ENCODE measurements at regions not wholly inside any gene's neighbourhood (a gene's known extent, or its start where the extent isn't known, plus 50 kb on each side); places are given as distances from the start of the nearest gene placed in this dataset.
"Not testable (repeated sequence)": the region's sequence is repeated elsewhere in the genome, so short reads cannot be mapped to it uniquely, and the experiment has no call there.

DNA sequence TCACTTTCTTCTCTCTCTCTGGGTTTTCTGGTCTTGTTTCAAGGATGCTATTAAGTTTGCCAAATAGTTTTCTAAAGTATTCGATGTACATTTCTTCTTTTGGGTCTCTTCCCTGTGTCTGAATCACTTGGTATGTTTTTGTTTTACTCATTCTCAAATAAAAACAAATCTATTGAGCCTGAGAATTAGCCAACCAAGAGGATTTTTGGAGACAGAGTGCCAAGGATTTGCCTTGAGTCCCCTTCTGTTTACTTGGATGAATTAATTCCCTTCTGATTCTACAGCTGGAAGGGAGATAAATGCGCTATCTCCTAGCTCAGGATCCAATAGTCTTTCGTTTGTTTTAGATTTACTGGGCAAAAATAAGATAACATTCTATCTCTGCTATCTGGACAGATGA lies 255.5 kb downstream of the SYT10 start:
- no peaks in the 10 kb centered on the region for H3K27me3 Mint-ChIP-seq (ENCODE audit: unreplicated experiment)
- no peak overlapping the region for H3K27ac Mint-ChIP-seq (ENCODE audit: unreplicated experiment)
- no peaks in the 10 kb centered on the region for H3K9me3 Mint-ChIP-seq (ENCODE audit: unreplicated experiment)
- no peak for DNase-seq (ENCODE audit: low spot score)
- no peaks in the 10 kb centered on the region for H3K4me1 Mint-ChIP-seq (ENCODE audit: unreplicated experiment)
- TF ChIP-seq, protein P1, sequence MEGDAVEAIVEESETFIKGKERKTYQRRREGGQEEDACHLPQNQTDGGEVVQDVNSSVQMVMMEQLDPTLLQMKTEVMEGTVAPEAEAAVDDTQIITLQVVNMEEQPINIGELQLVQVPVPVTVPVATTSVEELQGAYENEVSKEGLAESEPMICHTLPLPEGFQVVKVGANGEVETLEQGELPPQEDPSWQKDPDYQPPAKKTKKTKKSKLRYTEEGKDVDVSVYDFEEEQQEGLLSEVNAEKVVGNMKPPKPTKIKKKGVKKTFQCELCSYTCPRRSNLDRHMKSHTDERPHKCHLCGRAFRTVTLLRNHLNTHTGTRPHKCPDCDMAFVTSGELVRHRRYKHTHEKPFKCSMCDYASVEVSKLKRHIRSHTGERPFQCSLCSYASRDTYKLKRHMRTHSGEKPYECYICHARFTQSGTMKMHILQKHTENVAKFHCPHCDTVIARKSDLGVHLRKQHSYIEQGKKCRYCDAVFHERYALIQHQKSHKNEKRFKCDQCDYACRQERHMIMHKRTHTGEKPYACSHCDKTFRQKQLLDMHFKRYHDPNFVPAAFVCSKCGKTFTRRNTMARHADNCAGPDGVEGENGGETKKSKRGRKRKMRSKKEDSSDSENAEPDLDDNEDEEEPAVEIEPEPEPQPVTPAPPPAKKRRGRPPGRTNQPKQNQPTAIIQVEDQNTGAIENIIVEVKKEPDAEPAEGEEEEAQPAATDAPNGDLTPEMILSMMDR (IDR thresholded peaks at IDR 0.05; ENCODE audit: unreplicated experiment): no peak
- H3K36me3 Mint-ChIP-seq (ENCODE audit: low read depth, unreplicated experiment): no peaks in the 10 kb centered on the region
- no peak overlapping the region for H3K4me3 Mint-ChIP-seq (ENCODE audit: unreplicated experiment)

DNA sequence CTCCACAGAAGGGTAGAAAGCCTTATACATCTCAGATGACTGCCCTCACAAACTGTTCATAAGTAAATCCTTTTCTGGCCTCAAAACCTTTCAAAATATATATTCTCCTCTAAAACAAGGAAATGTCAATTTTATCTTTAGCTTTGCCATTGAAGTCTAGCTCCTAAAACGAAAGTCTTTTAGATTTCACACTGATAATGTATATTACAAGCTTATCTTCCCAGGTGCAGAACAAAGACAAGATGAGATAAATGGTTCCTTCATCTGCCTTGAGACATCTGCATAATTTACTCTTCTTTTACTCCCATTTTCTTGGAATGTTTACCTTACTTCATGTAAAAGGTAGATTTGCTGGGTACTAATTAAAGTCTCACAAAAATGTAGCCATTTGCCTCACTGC lies 257.1 kb downstream of the SYT10 start:
- TF ChIP-seq, protein P1 (IDR thresholded peaks at IDR 0.05; ENCODE audit: unreplicated experiment): no peak
- Mint-ChIP-seq H3K27me3 (ENCODE audit: unreplicated experiment) (no peaks in the 10 kb centered on the region), H3K36me3 (ENCODE audit: low read depth, unreplicated experiment) (no peaks in the 10 kb centered on the region), H3K9me3 (ENCODE audit: unreplicated experiment) (no peaks in the 10 kb centered on the region), H3K4me1 (ENCODE audit: unreplicated experiment) (no peaks in the 10 kb centered on the region), H3K4me3 (ENCODE audit: unreplicated experiment) (no peak overlapping the region), H3K27ac (ENCODE audit: unreplicated experiment) (no peak overlapping the region)
- DNase-seq (ENCODE audit: low spot score): no peak

DNA sequence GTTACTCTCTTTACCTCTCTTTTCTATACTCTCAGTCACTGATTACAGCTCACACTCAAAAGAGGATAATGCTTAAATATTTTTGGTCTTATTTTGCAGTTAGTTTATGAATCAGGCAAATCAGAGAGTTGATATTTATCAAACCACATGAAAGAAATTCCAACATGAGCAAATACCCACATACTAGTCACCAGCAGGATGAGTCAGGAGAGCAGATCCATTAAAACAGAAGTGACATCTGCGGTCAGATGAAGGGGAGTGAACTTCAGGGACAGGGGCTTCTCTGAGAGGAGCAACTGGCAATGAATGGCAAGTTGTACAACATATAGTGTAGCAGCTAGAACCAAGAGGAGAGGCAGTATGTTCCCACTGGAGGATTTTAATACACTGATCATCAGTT lies 258.7 kb downstream of the SYT10 start:
- TF ChIP-seq, protein P1 (IDR thresholded peaks at IDR 0.05; ENCODE audit: unreplicated experiment): no peak
- no peaks in the 10 kb centered on the region for H3K4me1 Mint-ChIP-seq (ENCODE audit: unreplicated experiment)
- DNase-seq (ENCODE audit: low spot score): no peak
- no peaks in the 10 kb centered on the region for H3K9me3 Mint-ChIP-seq (ENCODE audit: unreplicated experiment)
- no peaks in the 10 kb centered on the region for H3K36me3 Mint-ChIP-seq (ENCODE audit: low read depth, unreplicated experiment)
- H3K4me3 Mint-ChIP-seq (ENCODE audit: unreplicated experiment): no peak overlapping the region
- no peaks in the 10 kb centered on the region for H3K27me3 Mint-ChIP-seq (ENCODE audit: unreplicated experiment)
- no peak overlapping the region for H3K27ac Mint-ChIP-seq (ENCODE audit: unreplicated experiment)

DNA sequence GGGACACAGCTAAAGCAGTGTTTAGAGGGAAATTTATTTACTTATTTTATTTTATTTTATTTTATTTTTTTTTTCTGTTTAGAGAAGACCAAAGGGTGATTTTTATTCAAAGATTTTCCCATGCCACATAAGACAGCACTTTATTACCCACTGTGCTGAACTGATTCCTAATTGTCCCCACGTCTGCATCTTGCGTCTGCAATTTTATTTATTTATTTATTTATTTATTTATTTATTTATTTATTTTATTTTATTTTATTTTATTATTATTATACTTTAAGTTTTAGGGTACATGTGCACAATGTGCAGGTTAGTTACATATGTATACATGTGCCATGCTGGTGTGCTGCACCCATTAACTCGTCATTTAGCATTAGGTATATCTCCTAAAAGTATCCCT lies 269.7 kb upstream of the PKP2 start:
- not testable (repeated sequence) for H3K4me1 Mint-ChIP-seq (ENCODE audit: unreplicated experiment); H3K9me3 Mint-ChIP-seq (ENCODE audit: unreplicated experiment); H3K4me3 Mint-ChIP-seq (ENCODE audit: unreplicated experiment); DNase-seq (ENCODE audit: low spot score); H3K27ac Mint-ChIP-seq (ENCODE audit: unreplicated experiment); H3K36me3 Mint-ChIP-seq (ENCODE audit: low read depth, unreplicated experiment); H3K27me3 Mint-ChIP-seq (ENCODE audit: unreplicated experiment)

DNA sequence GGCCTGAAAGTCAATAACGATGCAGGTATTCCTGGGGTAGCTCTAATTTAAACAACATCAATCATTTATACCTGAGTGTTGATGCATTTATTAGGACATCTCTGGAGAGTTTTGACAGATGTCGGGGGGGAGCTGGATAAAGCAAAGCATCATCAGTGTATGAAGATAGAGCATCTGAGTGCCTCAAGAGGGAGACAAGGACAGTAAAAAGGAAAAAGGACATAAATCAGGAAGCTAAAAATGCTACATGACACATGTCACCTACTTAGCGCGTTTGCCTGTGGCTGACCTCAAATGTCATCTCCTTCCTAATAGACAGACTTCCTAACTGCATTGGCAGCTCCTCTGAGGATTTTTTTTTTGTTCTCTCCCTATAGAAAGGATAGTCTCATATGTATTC lies 259.5 kb upstream of the PKP2 start:
- TF ChIP-seq, protein P1 (IDR thresholded peaks at IDR 0.05; ENCODE audit: unreplicated experiment): no peak
- Mint-ChIP-seq H3K27me3 (ENCODE audit: unreplicated experiment) (peaks cover 2% of the 10 kb centered on the region), H3K4me3 (ENCODE audit: unreplicated experiment) (no peak overlapping the region), H3K36me3 (ENCODE audit: low read depth, unreplicated experiment) (no peaks in the 10 kb centered on the region), H3K9me3 (ENCODE audit: unreplicated experiment) (no peaks in the 10 kb centered on the region), H3K27ac (ENCODE audit: unreplicated experiment) (no peak overlapping the region), H3K4me1 (ENCODE audit: unreplicated experiment) (no peaks in the 10 kb centered on the region)
- no peak for DNase-seq (ENCODE audit: low spot score)

DNA sequence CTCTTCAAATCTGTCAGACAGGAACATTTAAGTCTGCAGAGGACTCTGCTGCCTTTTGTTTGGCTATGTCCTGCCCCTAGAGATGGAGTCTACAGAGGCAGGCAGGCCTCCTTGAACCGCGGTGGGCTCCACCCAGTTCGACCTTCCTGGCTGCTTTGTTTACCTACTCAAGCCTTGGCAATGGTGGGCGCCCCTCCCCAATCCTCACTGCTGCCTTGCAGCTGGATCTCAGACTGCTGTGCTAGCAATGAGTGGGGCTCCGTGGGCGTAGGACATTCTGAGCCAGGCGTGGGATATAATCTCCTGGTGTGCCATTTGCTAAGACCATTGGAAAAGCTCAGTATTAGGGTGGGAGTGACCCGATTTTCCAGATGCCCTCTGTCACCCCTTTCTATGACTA lies 250.7 kb upstream of the PKP2 start:
- H3K27ac Mint-ChIP-seq (ENCODE audit: unreplicated experiment); H3K4me1 Mint-ChIP-seq (ENCODE audit: unreplicated experiment); H3K27me3 Mint-ChIP-seq (ENCODE audit: unreplicated experiment); H3K9me3 Mint-ChIP-seq (ENCODE audit: unreplicated experiment); H3K4me3 Mint-ChIP-seq (ENCODE audit: unreplicated experiment); DNase-seq (ENCODE audit: low spot score); H3K36me3 Mint-ChIP-seq (ENCODE audit: low read depth, unreplicated experiment): not testable (repeated sequence)
